ENCODE measurements at regions not wholly inside any gene's neighbourhood (a gene's known extent, or its start where the extent isn't known, plus 50 kb on each side); places are given as distances from the start of the nearest gene placed in this dataset.

DNA sequence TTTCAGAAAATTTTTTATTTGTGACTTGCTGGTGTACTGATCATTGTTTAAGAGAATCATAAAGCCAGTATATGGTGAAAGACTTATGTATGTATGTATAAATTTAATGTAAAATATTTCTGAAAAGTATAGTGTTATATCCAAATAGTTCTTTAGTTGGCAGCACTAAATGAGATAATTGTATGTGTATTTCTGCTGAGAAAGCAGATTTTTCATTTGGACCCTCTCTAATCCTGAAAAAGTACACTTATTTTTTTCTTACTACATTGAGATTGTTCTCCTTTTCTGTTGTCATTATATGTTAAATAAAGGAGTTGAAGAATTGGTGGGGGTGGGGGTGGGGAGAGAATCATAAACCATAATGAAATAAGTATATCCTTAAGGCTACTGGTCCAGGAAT lies 324.9 kb upstream of the SUCLG2 start:
- no peak overlapping the region for H4K5ac ChIP-seq (ENCODE audit: insufficient read length, low read depth, low read length)
- H3K36me3 ChIP-seq (ENCODE audit: control insufficient read depth in 2 of 4, insufficient read depth in 4 of 4, low read length in 3 of 4): no peaks in the 10 kb centered on the region
- H3K9ac ChIP-seq (replicated peaks in 1 of 4; ENCODE audit: extremely low read depth in 1 of 4, low read depth in 3 of 4, low read length in 3 of 4): no peak overlapping the region
- H3K79me1 ChIP-seq (ENCODE audit: low read depth, low read length): no peaks in the 10 kb centered on the region
- no peak overlapping the region for H2BK5ac ChIP-seq (ENCODE audit: low read depth, low read length)
- no peak overlapping the region for H2AFZ ChIP-seq (ENCODE audit: low read length)
- H3K14ac ChIP-seq (ENCODE audit: insufficient read length): no peak overlapping the region
- DNase-seq (ENCODE audit: low read depth in 1 of 2, low spot score in 2 of 2) (no peak), FAIRE-seq (no peak)
- no peak overlapping the region for H4K91ac ChIP-seq (replicated peaks; ENCODE audit: insufficient read length, low read length)
- H3K79me2 ChIP-seq (ENCODE audit: control insufficient read depth in 1 of 2, insufficient read depth in 2 of 2, low read length in 2 of 2): no peaks in the 10 kb centered on the region
- H3K4me1 ChIP-seq (replicated peaks in 1 of 4; ENCODE audit: control insufficient read depth in 3 of 4, insufficient read depth in 4 of 4, low read length in 3 of 4): peaks cover 0 to 3% (median 0%) of the 10 kb centered on the region in 4 experiments; a peak in 1 of 7 replicates
- no peaks in the 10 kb centered on the region for H4K20me1 ChIP-seq (replicated peaks in 1 of 2; ENCODE audit: control insufficient read depth in 1 of 2, insufficient read depth in 2 of 2, low read length in 2 of 2)
- no peak overlapping the region for H2BK15ac ChIP-seq (ENCODE audit: low read length)
- no peak overlapping the region for H2BK20ac ChIP-seq (ENCODE audit: low read length)
- no peak overlapping the region for H3K4ac ChIP-seq (replicated peaks; ENCODE audit: insufficient read length, low read depth, low read length)
- no peak overlapping the region for H3K23ac ChIP-seq (ENCODE audit: insufficient read length)
- H3K18ac ChIP-seq (ENCODE audit: extremely low read depth, low read length): no peak overlapping the region
- H3K27ac ChIP-seq (ENCODE audit: low read depth, low read length): no peak overlapping the region
- CTCF ChIA-PET (ENCODE audit: partially characterized antibody): no interaction called here
- no peaks in the 10 kb centered on the region for H3K9me3 ChIP-seq (ENCODE audit: insufficient read depth in 2 of 2, low read depth in 1 of 2, low read length in 1 of 2)
- no peak overlapping the region for H3K4me3 ChIP-seq (ENCODE audit: extremely low read depth in 1 of 4, insufficient read depth in 2 of 4, low read depth in 3 of 4, low read length in 4 of 4)
- H3K23me2 ChIP-seq (ENCODE audit: low read depth, low read length): no peaks in the 10 kb centered on the region
- no peak overlapping the region for H2BK12ac ChIP-seq (ENCODE audit: low read depth, low read length)
- POLR2A ChIA-PET (ENCODE audit: partially characterized antibody): no interaction called here
- TF ChIP-seq SP1 (IDR thresholded peaks at IDR 0.05; ENCODE audit: low read depth, low read length) (no peak), MAFK (IDR thresholded peaks at IDR 0.05; ENCODE audit: low read depth, low read length) (peak; percentile 13; the same call in 1 of the 2 replicates)
- H3K4me2 ChIP-seq (ENCODE audit: insufficient read depth in 1 of 2, low read depth in 2 of 2, low read length in 2 of 2): no peak overlapping the region
- no peak overlapping the region for H2BK120ac ChIP-seq (replicated peaks; ENCODE audit: low read depth, low read length)
- no peak overlapping the region for H3K56ac ChIP-seq (replicated peaks; ENCODE audit: insufficient read length, low read depth, low read length)
- no peaks in the 10 kb centered on the region for H3K27me3 ChIP-seq (replicated peaks in 1 of 4; ENCODE audit: control insufficient read depth in 3 of 4, extremely low read depth in 1 of 4, insufficient read depth in 3 of 4, low read length in 3 of 4)
- H4K8ac ChIP-seq (ENCODE audit: extremely low read depth, insufficient read depth, low read length): no peak overlapping the region
- no peak overlapping the region for H2AK5ac ChIP-seq (ENCODE audit: low read depth, low read length)
